HS-27A (cell line): ENCODE measurements at regions not wholly inside any gene's neighbourhood (a gene's known extent, or its start where the extent isn't known, plus 50 kb on each side); places are given as distances from the start of the nearest gene placed in this dataset.
"Not testable (repeated sequence)": the region's sequence is repeated elsewhere in the genome, so short reads cannot be mapped to it uniquely, and the experiment has no call there.

Experiments
- DNase-seq: peaks from one replicate; pipeline ENCODE4 v3.0.0-alpha.2; 2012; ENCODE audit warnings: low read depth, missing footprints

- DNase-seq, result no peak
These were observed 72.0 kb downstream of the VCAM1 start for GRCh38 chr1:100791586-100791985.

- no peak for DNase-seq
These were observed 74.1 kb downstream of the VCAM1 start for GRCh38 chr1:100793659-100794058.

- no peak for DNase-seq
These were observed 75.5 kb downstream of the VCAM1 start for GRCh38 chr1:100794748-100795645.

- no peak for DNase-seq
These were observed 76.1 kb downstream of the VCAM1 start for GRCh38 chr1:100795646-100795985.

- DNase-seq, result no peak
These were observed 76.5 kb downstream of the VCAM1 start for GRCh38 chr1:100796046-100796445.

GRCh38 chr1:100799548-100799947 is 80.0 kb downstream of the VCAM1 start:
- no peak for DNase-seq

GRCh38 chr1:100799954-100800612 is 80.5 kb downstream of the VCAM1 start:
- DNase-seq, result peak; percentile 38

GRCh38 chr1:100801256-100801655 is 81.7 kb downstream of the VCAM1 start:
- not testable (repeated sequence) for DNase-seq

GRCh38 chr1:100803280-100803679 is 83.7 kb downstream of the VCAM1 start:
- not testable (repeated sequence) for DNase-seq

GRCh38 chr1:100806601-100807000 is 87.1 kb downstream of the VCAM1 start:
- DNase-seq, result no peak

GRCh38 chr1:100810360-100810759 is 84.3 kb downstream of the EXTL2 start:
- no peak for DNase-seq

GRCh38 chr1:100811808-100812207 is 82.8 kb downstream of the EXTL2 start:
- no peak for DNase-seq

GRCh38 chr1:100814938-100815337 is 79.7 kb downstream of the EXTL2 start:
- not testable (repeated sequence) for DNase-seq

- DNase-seq, result no peak
These were observed 78.6 kb downstream of the EXTL2 start for GRCh38 chr1:100816049-100816448.

GRCh38 chr1:100820195-100820594 is 74.4 kb downstream of the EXTL2 start:
- not testable (repeated sequence) for DNase-seq

GRCh38 chr1:100821919-100822318 is 72.7 kb downstream of the EXTL2 start:
- not testable (repeated sequence) for DNase-seq
